Activated CD4-positive, alpha-beta T cell treated with anti-CD3 and anti-CD28 coated beads, Interleukin-2, amount 10 ng/mL, durations not matched to agents 24 days and 14 days (primary cell): ENCODE measurements at regions not wholly inside any gene's neighbourhood (a gene's known extent, or its start where the extent isn't known, plus 50 kb on each side); places are given as distances from the start of the nearest gene placed in this dataset.

Experiments used
- DNase-seq: peaks from one replicate; pipeline ENCODE4 v3.0.0; 2022
- H3K27ac Mint-ChIP-seq: one replicate; pipeline ENCODE4 v1.8.0; 2022; ENCODE audit warnings: mild to moderate bottlenecking, mixed read lengths
- H3K27me3 Mint-ChIP-seq: one replicate; pipeline ENCODE4 v1.8.0; 2022; ENCODE audit warnings: mixed read lengths
- H3K36me3 Mint-ChIP-seq: one replicate; pipeline ENCODE4 v1.8.0; 2022; ENCODE audit warnings: low read depth, mild to moderate bottlenecking, mixed read lengths
- H3K4me1 Mint-ChIP-seq: one replicate; pipeline ENCODE4 v1.8.0; 2021; ENCODE audit warnings: mixed read lengths
- H3K4me3 Mint-ChIP-seq: one replicate; pipeline ENCODE4 v1.8.0; 2022; ENCODE audit warnings: mild to moderate bottlenecking, moderate library complexity, mixed read lengths
- H3K9me3 Mint-ChIP-seq: one replicate; pipeline ENCODE4 v1.8.0; 2021; ENCODE audit warnings: mixed read lengths
- intact Hi-C: fragments of 100-400 bp; cut with micrococcal nuclease; formaldehyde crosslinking; loops from one replicate; pipeline ENCODE4 v1.15.1; 2023

GRCh38 chr13:66137384-66137783, 1092.8 kb downstream of the PCDH9 start:
- intact Hi-C loops = no loop called here
- Mint-ChIP-seq H3K27me3 (no peaks in the 10 kb centered on the region), H3K4me1 (no peaks in the 10 kb centered on the region), H3K9me3 (no peaks in the 10 kb centered on the region), H3K36me3 (no peaks in the 10 kb centered on the region), H3K4me3 (no peak overlapping the region), H3K27ac (no peak overlapping the region)
- DNase-seq = no peak

GRCh38 chr13:66128692-66129269, 1101.4 kb downstream of the PCDH9 start:
- no peak overlapping the region for H3K27ac Mint-ChIP-seq
- DNase-seq = no peak
- no peaks in the 10 kb centered on the region for H3K4me1 Mint-ChIP-seq
- no peaks in the 10 kb centered on the region for H3K9me3 Mint-ChIP-seq
- H3K4me3 Mint-ChIP-seq = no peak overlapping the region
- H3K27me3 Mint-ChIP-seq = no peaks in the 10 kb centered on the region
- no peaks in the 10 kb centered on the region for H3K36me3 Mint-ChIP-seq
- intact Hi-C loops = no loop called here

GRCh38 chr13:66128201-66128600, 1101.9 kb downstream of the PCDH9 start:
- DNase-seq = no peak
- Mint-ChIP-seq H3K4me1 (no peaks in the 10 kb centered on the region), H3K4me3 (no peak overlapping the region), H3K27me3 (no peaks in the 10 kb centered on the region), H3K27ac (no peak overlapping the region), H3K9me3 (no peaks in the 10 kb centered on the region), H3K36me3 (no peaks in the 10 kb centered on the region)
- intact Hi-C loops = no loop called here

GRCh38 chr13:66117563-66117962, 1112.6 kb downstream of the PCDH9 start:
- intact Hi-C loops = no loop called here
- no peaks in the 10 kb centered on the region for H3K27me3 Mint-ChIP-seq
- no peak overlapping the region for H3K27ac Mint-ChIP-seq

GRCh38 chr13:66113882-66114526, 1116.1 kb downstream of the PCDH9 start:
- Mint-ChIP-seq H3K4me3 (no peak overlapping the region), H3K27me3 (no peaks in the 10 kb centered on the region), H3K9me3 (no peaks in the 10 kb centered on the region), H3K36me3 (no peaks in the 10 kb centered on the region), H3K27ac (no peak overlapping the region), H3K4me1 (no peaks in the 10 kb centered on the region)
- no peak for DNase-seq
- intact Hi-C loops = no loop called here

More at GRCh38 chr13:66117563-66117962, 1112.6 kb downstream of the PCDH9 start:
- Mint-ChIP-seq H3K4me1 (no peaks in the 10 kb centered on the region), H3K4me3 (no peak overlapping the region), H3K9me3 (no peaks in the 10 kb centered on the region), H3K36me3 (no peaks in the 10 kb centered on the region)
- DNase-seq = no peak

GRCh38 chr13:66111628-66112027, 1118.5 kb downstream of the PCDH9 start:
- H3K9me3 Mint-ChIP-seq = no peaks in the 10 kb centered on the region
- H3K27ac Mint-ChIP-seq = no peak overlapping the region
- intact Hi-C loops = no loop called here
- H3K4me1 Mint-ChIP-seq = no peaks in the 10 kb centered on the region
- no peak overlapping the region for H3K4me3 Mint-ChIP-seq
- DNase-seq = no peak
- H3K36me3 Mint-ChIP-seq = no peaks in the 10 kb centered on the region
- no peaks in the 10 kb centered on the region for H3K27me3 Mint-ChIP-seq

GRCh38 chr13:66106246-66106645, 1123.9 kb downstream of the PCDH9 start:
- Mint-ChIP-seq H3K9me3 (no peaks in the 10 kb centered on the region), H3K27me3 (no peaks in the 10 kb centered on the region), H3K4me3 (no peak overlapping the region), H3K4me1 (no peaks in the 10 kb centered on the region), H3K36me3 (no peaks in the 10 kb centered on the region), H3K27ac (no peak overlapping the region)
- no peak for DNase-seq
- intact Hi-C loops = no loop called here

GRCh38 chr13:66102864-66103263, 1127.3 kb downstream of the PCDH9 start:
- Mint-ChIP-seq H3K27ac (no peak overlapping the region), H3K4me1 (no peaks in the 10 kb centered on the region), H3K4me3 (no peak overlapping the region), H3K27me3 (no peaks in the 10 kb centered on the region), H3K9me3 (no peaks in the 10 kb centered on the region), H3K36me3 (no peaks in the 10 kb centered on the region)
- intact Hi-C loops = no loop called here
- no peak for DNase-seq

GRCh38 chr13:66099825-66100224, 1130.3 kb downstream of the PCDH9 start:
- Mint-ChIP-seq H3K27me3 (no peaks in the 10 kb centered on the region), H3K9me3 (no peaks in the 10 kb centered on the region)
- intact Hi-C loops = no loop called here

GRCh38 chr13:66098931-66099628, 1131.1 kb downstream of the PCDH9 start:
- Mint-ChIP-seq H3K4me1 (no peaks in the 10 kb centered on the region), H3K4me3 (no peak overlapping the region), H3K36me3 (no peaks in the 10 kb centered on the region), H3K9me3 (no peaks in the 10 kb centered on the region), H3K27me3 (no peaks in the 10 kb centered on the region), H3K27ac (no peak overlapping the region)
- no peak for DNase-seq
- intact Hi-C loops = no loop called here

More at GRCh38 chr13:66099825-66100224, 1130.3 kb downstream of the PCDH9 start:
- Mint-ChIP-seq H3K27ac (no peak overlapping the region), H3K36me3 (no peaks in the 10 kb centered on the region), H3K4me1 (no peaks in the 10 kb centered on the region), H3K4me3 (no peak overlapping the region)
- DNase-seq = no peak

GRCh38 chr13:66089711-66090110, 1140.4 kb downstream of the PCDH9 start:
- Mint-ChIP-seq H3K4me1 (no peaks in the 10 kb centered on the region), H3K4me3 (no peak overlapping the region), H3K27me3 (no peaks in the 10 kb centered on the region), H3K36me3 (no peaks in the 10 kb centered on the region), H3K27ac (no peak overlapping the region), H3K9me3 (no peaks in the 10 kb centered on the region)
- intact Hi-C loops = no loop called here
- DNase-seq = no peak

GRCh38 chr13:66087269-66087710, 1142.8 kb downstream of the PCDH9 start:
- DNase-seq = no peak
- no peaks in the 10 kb centered on the region for H3K4me1 Mint-ChIP-seq
- no peak overlapping the region for H3K4me3 Mint-ChIP-seq
- no peak overlapping the region for H3K27ac Mint-ChIP-seq
- no peaks in the 10 kb centered on the region for H3K36me3 Mint-ChIP-seq
- H3K9me3 Mint-ChIP-seq = no peaks in the 10 kb centered on the region
- intact Hi-C loops = no loop called here
- no peaks in the 10 kb centered on the region for H3K27me3 Mint-ChIP-seq

GRCh38 chr13:66077132-66077689, 1152.9 kb downstream of the PCDH9 start:
- H3K36me3 Mint-ChIP-seq = no peaks in the 10 kb centered on the region
- H3K4me3 Mint-ChIP-seq = no peak overlapping the region
- DNase-seq = no peak
- no peaks in the 10 kb centered on the region for H3K4me1 Mint-ChIP-seq
- intact Hi-C loops = no loop called here
- H3K27ac Mint-ChIP-seq = no peak overlapping the region
- H3K9me3 Mint-ChIP-seq = no peaks in the 10 kb centered on the region
- H3K27me3 Mint-ChIP-seq = no peaks in the 10 kb centered on the region

GRCh38 chr13:66076417-66076816, 1153.7 kb downstream of the PCDH9 start:
- no peak overlapping the region for H3K27ac Mint-ChIP-seq
- intact Hi-C loops = no loop called here
- DNase-seq = no peak
- H3K9me3 Mint-ChIP-seq = no peaks in the 10 kb centered on the region
- H3K4me3 Mint-ChIP-seq = no peak overlapping the region
- H3K36me3 Mint-ChIP-seq = no peaks in the 10 kb centered on the region
- H3K4me1 Mint-ChIP-seq = no peaks in the 10 kb centered on the region
- no peaks in the 10 kb centered on the region for H3K27me3 Mint-ChIP-seq
